ENCODE measurements at regions not wholly inside any gene's neighbourhood (a gene's known extent, or its start where the extent isn't known, plus 50 kb on each side); places are given as distances from the start of the nearest gene placed in this dataset.

DNA sequence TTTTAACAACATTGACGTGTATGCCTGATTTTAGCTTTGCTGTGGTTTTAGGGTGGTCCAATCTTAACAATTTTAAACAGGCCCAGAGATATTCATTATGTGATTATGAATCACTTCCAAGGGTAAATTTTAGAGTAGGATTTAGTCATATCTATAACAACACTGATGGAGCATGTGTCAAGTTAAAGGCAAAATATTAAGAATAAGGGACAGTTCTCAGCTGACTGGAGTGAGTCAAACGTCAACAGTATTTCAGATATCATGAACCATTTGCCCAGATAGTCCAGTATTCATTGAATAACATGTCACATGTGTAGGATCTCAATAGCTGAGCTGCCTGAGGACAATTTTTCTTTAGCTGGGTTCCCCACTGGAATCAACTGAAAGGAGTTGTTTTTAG, 61.3 kb upstream of the VCX2 start:
- Histone ChIP-seq H3K27ac (no peak overlapping the region), H3K4me3 (no peak overlapping the region), H3K4me1 (no peaks in the 10 kb centered on the region), H3K27me3 (no peaks in the 10 kb centered on the region), H3K9me3 (no peaks in the 10 kb centered on the region), H3K36me3 (no peaks in the 10 kb centered on the region)
- intact Hi-C loops (cut with DNase I), result no loop called here
- no peak for ATAC-seq
- TF ChIP-seq, protein P1, sequence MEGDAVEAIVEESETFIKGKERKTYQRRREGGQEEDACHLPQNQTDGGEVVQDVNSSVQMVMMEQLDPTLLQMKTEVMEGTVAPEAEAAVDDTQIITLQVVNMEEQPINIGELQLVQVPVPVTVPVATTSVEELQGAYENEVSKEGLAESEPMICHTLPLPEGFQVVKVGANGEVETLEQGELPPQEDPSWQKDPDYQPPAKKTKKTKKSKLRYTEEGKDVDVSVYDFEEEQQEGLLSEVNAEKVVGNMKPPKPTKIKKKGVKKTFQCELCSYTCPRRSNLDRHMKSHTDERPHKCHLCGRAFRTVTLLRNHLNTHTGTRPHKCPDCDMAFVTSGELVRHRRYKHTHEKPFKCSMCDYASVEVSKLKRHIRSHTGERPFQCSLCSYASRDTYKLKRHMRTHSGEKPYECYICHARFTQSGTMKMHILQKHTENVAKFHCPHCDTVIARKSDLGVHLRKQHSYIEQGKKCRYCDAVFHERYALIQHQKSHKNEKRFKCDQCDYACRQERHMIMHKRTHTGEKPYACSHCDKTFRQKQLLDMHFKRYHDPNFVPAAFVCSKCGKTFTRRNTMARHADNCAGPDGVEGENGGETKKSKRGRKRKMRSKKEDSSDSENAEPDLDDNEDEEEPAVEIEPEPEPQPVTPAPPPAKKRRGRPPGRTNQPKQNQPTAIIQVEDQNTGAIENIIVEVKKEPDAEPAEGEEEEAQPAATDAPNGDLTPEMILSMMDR (IDR thresholded peaks at IDR 0.05), result no peak
- TF ChIP-seq POLR2A (IDR thresholded peaks at IDR 0.05), result no peak
- 62% methylated on average over 2 of the region's 2 CpGs for WGBS (ENCODE audit: insufficient coverage, low coverage, low lambda C conversion rate, missing lambda C conversion rate)
- DNase-seq, result no peak

DNA sequence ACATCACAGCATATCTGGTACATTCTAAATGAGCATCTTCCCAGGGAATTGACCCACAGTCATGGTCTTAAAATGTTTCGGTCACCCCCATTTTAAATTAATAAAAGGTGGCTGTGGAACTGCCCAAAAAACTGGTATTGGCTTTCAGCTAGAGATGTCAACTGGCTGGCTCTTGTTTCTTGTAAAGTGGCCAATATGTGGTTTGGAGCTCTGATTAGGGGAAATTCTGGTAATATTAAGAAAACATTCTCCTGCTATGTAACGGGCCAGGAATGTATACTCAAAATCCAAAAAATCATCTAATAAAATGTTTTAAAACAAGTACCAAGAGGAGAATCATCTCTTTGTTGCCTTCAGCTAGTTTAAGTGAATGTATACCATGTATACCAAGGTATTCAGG, 62.0 kb upstream of the VCX2 start:
- no peak overlapping the region for H3K27ac ChIP-seq
- no peaks in the 10 kb centered on the region for H3K4me1 ChIP-seq
- no peaks in the 10 kb centered on the region for H3K36me3 ChIP-seq
- TF ChIP-seq, protein P1 (IDR thresholded peaks at IDR 0.05), result no peak
- TF ChIP-seq POLR2A (IDR thresholded peaks at IDR 0.05), result no peak
- H3K27me3 ChIP-seq, result no peaks in the 10 kb centered on the region
- WGBS (ENCODE audit: insufficient coverage, low coverage, low lambda C conversion rate, missing lambda C conversion rate), result 89% methylated on average over 2 of the region's 2 CpGs
- H3K4me3 ChIP-seq, result no peak overlapping the region
- intact Hi-C loops (cut with DNase I), result no loop called here
- H3K9me3 ChIP-seq, result no peaks in the 10 kb centered on the region
- ATAC-seq (no peak), DNase-seq (no peak)

- H3K27me3 ChIP-seq, result no peaks in the 10 kb centered on the region
- intact Hi-C loops (cut with DNase I), result no loop called here
- H3K9me3 ChIP-seq, result no peaks in the 10 kb centered on the region
- no peak for DNase-seq
- no peak overlapping the region for H3K27ac ChIP-seq
- H3K4me3 ChIP-seq, result no peak overlapping the region
- no peak for ATAC-seq
- no peaks in the 10 kb centered on the region for H3K4me1 ChIP-seq
- H3K36me3 ChIP-seq, result no peaks in the 10 kb centered on the region
- TF ChIP-seq POLR2A (IDR thresholded peaks at IDR 0.05), result no peak
- TF ChIP-seq, protein P1 (IDR thresholded peaks at IDR 0.05), result no peak
Observed at GRCh38 chrX:8235026-8235425, 64.0 kb upstream of the VCX2 start.

DNA sequence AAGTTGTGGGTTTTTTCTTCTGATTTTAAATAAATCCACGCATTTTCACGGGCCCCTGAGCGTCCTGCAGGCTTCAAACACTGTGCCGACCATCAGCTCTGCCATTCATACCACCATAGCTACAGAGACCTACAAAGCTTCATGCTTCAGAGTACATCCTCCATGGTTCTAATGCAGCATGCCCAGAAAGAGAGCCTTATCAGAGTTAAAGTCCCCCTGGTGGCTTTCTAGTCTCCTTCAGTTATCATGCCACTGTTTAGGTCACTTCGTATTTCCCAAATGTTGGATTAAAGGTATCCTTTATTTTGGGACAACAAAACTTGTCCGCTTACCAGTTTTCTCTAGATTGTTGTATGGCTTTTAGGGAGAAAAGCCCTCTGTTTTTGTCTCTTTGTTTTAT, 66.7 kb upstream of the VCX2 start:
- no peak for DNase-seq
- Histone ChIP-seq H3K36me3 (no peaks in the 10 kb centered on the region), H3K9me3 (no peaks in the 10 kb centered on the region), H3K27me3 (no peaks in the 10 kb centered on the region), H3K4me3 (no peak overlapping the region), H3K4me1 (no peaks in the 10 kb centered on the region), H3K27ac (no peak overlapping the region)
- intact Hi-C loops (cut with DNase I), result no loop called here
- no peak for ATAC-seq
- TF ChIP-seq, protein P1 (IDR thresholded peaks at IDR 0.05), result no peak
- no peak for TF ChIP-seq POLR2A (IDR thresholded peaks at IDR 0.05)
- 100% methylated on average over 1 of the region's 6 CpGs for WGBS (ENCODE audit: insufficient coverage, low coverage, low lambda C conversion rate, missing lambda C conversion rate)

DNA sequence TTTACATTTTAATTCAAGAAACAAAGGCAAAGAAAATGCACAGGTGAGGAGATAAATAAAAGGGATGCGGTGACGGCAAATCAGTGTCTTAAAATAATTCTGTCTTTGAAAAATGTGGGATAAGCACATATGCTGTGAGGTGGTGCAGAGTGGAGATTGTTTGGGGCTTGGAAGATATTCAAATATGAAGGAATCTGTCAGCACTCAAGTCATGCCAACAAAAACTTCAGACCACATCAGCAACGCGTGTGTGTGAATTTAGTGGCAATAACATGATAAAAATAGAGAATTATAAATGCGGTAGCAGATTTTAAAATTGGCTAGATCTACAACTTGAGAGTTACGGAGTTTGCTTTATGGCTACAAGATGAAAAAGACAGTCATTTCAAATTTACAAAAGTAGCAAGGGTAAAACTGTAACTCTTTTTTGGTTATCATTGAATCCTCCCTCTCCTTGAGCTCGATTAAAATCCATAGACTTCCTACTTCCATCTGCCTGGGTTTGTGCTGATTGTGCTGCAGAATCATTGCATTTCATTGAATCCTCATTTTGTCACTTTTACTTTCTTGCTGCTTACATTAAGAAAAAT, 71.5 kb upstream of the VCX2 start:
- no peak for ATAC-seq
- no peaks in the 10 kb centered on the region for H3K9me3 ChIP-seq
- WGBS (ENCODE audit: insufficient coverage, low coverage, low lambda C conversion rate, missing lambda C conversion rate), result 72% methylated on average over 7 of the region's 7 CpGs
- intact Hi-C loops (cut with DNase I), result no loop called here
- TF ChIP-seq, protein P1 (IDR thresholded peaks at IDR 0.05), result no peak
- TF ChIP-seq POLR2A (IDR thresholded peaks at IDR 0.05), result no peak
- DNase-seq, result no peak
- H3K4me3 ChIP-seq, result no peak overlapping the region
- H3K27me3 ChIP-seq, result no peaks in the 10 kb centered on the region
- H3K27ac ChIP-seq, result no peak overlapping the region
- H3K4me1 ChIP-seq, result no peaks in the 10 kb centered on the region
- no peaks in the 10 kb centered on the region for H3K36me3 ChIP-seq
